Type B pancreatic cell (in vitro differentiated cells): ENCODE measurements at regions not wholly inside any gene's neighbourhood (a gene's known extent, or its start where the extent isn't known, plus 50 kb on each side); places are given as distances from the start of the nearest gene placed in this dataset.

ENCODE experiments used
- DNase-seq: peaks from one replicate; pipeline ENCODE4 v3.0.0; 2021; ENCODE audit warnings: mixed read lengths; ENCODE audit not compliant: unreplicated experiment; ENCODE audit errors: extremely low spot score
- H3K27ac Mint-ChIP-seq: 2 replicates; pipeline ENCODE4 v1.8.0; 2021; ENCODE audit warnings: mild to moderate bottlenecking, mixed read lengths
- H3K27me3 Mint-ChIP-seq: 2 replicates; pipeline ENCODE4 v1.8.0; 2021; ENCODE audit warnings: mixed read lengths
- H3K36me3 Mint-ChIP-seq: 2 replicates; pipeline ENCODE4 v1.8.0; 2021; ENCODE audit warnings: mixed read lengths
- H3K4me1 Mint-ChIP-seq: one replicate; pipeline ENCODE4 v1.8.0; 2021; ENCODE audit warnings: mixed read lengths; ENCODE audit not compliant: unreplicated experiment
- H3K4me3 Mint-ChIP-seq: 2 replicates; pipeline ENCODE4 v1.8.0; 2021; ENCODE audit warnings: mild to moderate bottlenecking, mixed read lengths
- H3K9me3 Mint-ChIP-seq: 2 replicates; pipeline ENCODE4 v1.8.0; 2021; ENCODE audit warnings: mixed read lengths
- TF ChIP-seq, protein P1 (sequence below): fragments of 200-600 bp; sonication (generic); conservative IDR thresholded peaks from 2 replicates; pipeline ENCODE4 v1.5.0; 2021; ENCODE audit warnings: antibody characterized with exemption, mild to moderate bottlenecking

DNA sequence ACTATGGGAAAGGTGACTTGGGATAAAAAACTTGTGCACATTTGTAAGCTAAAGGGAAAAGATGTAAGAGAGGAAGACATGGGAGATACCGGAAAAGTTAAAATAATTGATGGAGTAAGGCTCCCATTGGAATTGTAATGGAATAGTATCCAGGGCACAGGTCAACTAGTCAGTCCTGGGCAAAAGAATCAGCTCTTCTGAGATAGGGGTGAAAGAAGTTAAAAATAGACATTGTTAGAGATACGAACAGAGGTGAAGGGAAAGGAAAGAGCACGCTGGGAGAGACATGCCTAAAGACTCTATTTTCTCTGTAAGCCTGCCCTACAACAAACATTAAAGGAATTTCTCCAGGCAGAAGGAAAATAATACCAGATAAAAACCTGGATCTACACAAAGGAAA lies 101.6 kb downstream of the SLC41A2 start:
- DNase-seq = no peak
- no peaks in the 10 kb centered on the region for H3K36me3 Mint-ChIP-seq
- no peaks in the 10 kb centered on the region for H3K9me3 Mint-ChIP-seq
- H3K4me1 Mint-ChIP-seq = no peaks in the 10 kb centered on the region
- no peaks in the 10 kb centered on the region for H3K27me3 Mint-ChIP-seq
- no peak overlapping the region for H3K4me3 Mint-ChIP-seq
- TF ChIP-seq, protein P1, sequence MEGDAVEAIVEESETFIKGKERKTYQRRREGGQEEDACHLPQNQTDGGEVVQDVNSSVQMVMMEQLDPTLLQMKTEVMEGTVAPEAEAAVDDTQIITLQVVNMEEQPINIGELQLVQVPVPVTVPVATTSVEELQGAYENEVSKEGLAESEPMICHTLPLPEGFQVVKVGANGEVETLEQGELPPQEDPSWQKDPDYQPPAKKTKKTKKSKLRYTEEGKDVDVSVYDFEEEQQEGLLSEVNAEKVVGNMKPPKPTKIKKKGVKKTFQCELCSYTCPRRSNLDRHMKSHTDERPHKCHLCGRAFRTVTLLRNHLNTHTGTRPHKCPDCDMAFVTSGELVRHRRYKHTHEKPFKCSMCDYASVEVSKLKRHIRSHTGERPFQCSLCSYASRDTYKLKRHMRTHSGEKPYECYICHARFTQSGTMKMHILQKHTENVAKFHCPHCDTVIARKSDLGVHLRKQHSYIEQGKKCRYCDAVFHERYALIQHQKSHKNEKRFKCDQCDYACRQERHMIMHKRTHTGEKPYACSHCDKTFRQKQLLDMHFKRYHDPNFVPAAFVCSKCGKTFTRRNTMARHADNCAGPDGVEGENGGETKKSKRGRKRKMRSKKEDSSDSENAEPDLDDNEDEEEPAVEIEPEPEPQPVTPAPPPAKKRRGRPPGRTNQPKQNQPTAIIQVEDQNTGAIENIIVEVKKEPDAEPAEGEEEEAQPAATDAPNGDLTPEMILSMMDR = no peak
- H3K27ac Mint-ChIP-seq = no peak overlapping the region

DNA sequence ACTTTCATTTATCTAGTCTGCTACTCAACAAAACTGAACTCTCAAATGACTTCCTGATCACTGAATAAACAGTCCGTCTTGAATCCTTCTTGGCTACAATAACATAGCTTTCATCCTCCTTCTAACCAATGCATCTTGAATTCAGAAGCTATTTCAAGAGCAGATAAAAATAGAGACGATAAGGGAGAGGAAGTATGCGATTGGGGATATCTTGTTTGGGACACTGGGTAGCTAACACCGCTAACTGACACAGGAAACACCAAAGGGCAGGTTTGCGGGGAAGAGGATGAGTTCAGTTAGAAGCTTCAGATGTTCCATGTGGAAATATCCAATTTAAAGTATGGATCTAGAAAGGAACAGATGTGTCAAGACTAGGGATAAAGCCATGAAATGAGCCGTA lies 102.5 kb downstream of the SLC41A2 start:
- DNase-seq = no peak
- H3K4me3 Mint-ChIP-seq = no peak overlapping the region
- H3K27me3 Mint-ChIP-seq = no peaks in the 10 kb centered on the region
- H3K36me3 Mint-ChIP-seq = no peaks in the 10 kb centered on the region
- H3K27ac Mint-ChIP-seq = no peak overlapping the region
- H3K4me1 Mint-ChIP-seq = no peaks in the 10 kb centered on the region
- H3K9me3 Mint-ChIP-seq = no peaks in the 10 kb centered on the region
- TF ChIP-seq, protein P1 = no peak

DNA sequence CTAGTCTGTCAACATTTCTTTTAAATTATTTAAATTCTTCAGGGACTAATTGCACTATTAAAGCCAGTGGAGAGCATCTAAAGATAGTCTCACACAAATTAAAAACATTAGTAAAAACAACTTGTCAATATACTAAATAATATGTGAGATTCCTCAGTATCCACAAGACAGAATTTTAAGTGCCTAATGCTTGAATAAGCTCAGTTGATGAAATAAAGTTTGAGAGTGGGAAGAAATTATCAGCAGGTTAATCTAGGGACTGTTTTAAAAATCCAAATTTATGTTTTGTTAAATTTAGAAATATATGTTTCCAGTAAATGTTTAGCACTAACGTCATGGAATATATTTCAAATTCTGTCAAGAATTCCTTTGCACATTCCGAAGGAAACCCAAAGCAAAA lies 105.2 kb downstream of the SLC41A2 start:
- Mint-ChIP-seq H3K4me1 (no peaks in the 10 kb centered on the region), H3K27me3 (no peaks in the 10 kb centered on the region), H3K9me3 (no peaks in the 10 kb centered on the region), H3K4me3 (no peak overlapping the region), H3K36me3 (no peaks in the 10 kb centered on the region), H3K27ac (no peak overlapping the region)
- DNase-seq = no peak
- TF ChIP-seq, protein P1 = no peak

DNA sequence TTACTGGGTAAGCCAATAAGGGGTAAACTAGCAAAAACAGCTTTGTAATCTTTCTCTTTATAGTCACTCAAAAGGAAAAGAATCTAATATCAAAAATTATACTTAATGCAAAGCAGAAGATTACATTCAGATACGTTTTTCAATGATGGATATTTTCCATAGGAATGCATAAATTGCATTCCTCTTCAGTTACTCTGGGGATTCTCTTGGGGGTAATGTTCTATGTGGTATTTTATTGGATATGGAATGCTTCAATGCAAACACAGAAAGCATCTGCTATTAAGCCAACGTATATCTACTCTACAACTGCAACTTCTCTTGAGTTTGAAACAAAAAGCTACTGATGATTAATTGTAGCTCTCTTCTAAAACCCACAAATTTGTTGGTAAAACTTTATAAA lies 106.0 kb downstream of the SLC41A2 start:
- DNase-seq = no peak
- H3K4me1 Mint-ChIP-seq = no peaks in the 10 kb centered on the region
- TF ChIP-seq, protein P1 = no peak
- no peaks in the 10 kb centered on the region for H3K36me3 Mint-ChIP-seq
- H3K4me3 Mint-ChIP-seq = no peak overlapping the region
- H3K27ac Mint-ChIP-seq = no peak overlapping the region
- H3K9me3 Mint-ChIP-seq = no peaks in the 10 kb centered on the region
- H3K27me3 Mint-ChIP-seq = no peaks in the 10 kb centered on the region

DNA sequence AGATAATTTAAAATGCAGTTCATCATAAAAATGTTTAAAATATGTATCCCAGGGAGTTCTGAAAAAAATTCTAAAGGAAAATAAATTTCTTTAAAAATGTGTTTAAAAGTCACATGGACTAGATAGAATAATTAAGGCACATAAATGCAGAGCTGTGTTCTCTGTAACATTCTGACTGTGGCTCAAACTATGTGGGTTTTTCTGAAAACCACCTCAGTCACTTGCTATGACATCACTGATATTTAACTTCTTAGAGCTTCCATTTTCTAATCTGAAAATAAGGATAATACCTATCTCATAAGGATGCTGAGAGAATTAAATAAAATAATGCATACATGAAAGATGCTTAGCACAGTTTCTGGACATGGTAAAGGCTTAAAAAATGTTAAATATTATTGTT lies 107.3 kb downstream of the SLC41A2 start:
- Mint-ChIP-seq H3K9me3 (no peaks in the 10 kb centered on the region), H3K4me1 (no peaks in the 10 kb centered on the region), H3K27ac (no peak overlapping the region), H3K27me3 (no peaks in the 10 kb centered on the region), H3K4me3 (no peak overlapping the region), H3K36me3 (no peaks in the 10 kb centered on the region)
- TF ChIP-seq, protein P1 = no peak
- no peak for DNase-seq

DNA sequence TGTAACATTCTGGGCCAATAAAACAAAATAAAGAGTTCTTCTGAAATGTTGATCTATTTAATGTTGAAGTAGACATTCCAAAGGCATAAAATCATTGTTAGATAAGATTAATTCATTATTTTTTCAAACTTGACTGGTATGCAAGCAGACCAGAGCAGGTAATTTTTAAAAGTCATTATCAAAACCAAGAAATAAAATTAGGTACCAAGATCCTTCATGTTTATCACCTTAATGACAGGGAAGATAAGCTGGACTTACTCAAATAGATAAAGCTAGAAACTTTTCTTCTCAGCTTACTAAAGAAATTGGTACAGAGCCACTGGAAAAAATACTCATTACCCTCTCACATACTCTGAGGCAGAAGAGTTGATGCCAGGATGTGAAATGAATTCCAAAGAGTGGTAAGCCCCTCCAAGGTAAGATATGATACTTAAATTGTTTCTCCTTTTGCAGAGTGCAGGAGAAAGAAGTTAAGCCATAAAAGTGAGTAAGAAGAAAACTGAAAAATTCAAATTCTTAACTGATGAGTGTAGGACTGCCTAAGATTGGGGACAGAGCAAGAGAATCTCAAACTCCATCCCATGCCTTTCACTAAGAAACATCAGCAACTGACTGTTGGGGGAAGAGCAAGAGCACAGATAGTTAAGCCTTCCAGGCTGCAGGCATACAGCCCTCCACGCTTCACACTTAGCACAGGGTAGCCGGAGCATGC lies 111.9 kb downstream of the SLC41A2 start:
- no peaks in the 10 kb centered on the region for H3K27me3 Mint-ChIP-seq
- H3K4me1 Mint-ChIP-seq = no peaks in the 10 kb centered on the region
- no peak overlapping the region for H3K27ac Mint-ChIP-seq
- TF ChIP-seq, protein P1 = no peak
- no peaks in the 10 kb centered on the region for H3K9me3 Mint-ChIP-seq
- no peak overlapping the region for H3K4me3 Mint-ChIP-seq
- no peaks in the 10 kb centered on the region for H3K36me3 Mint-ChIP-seq
- DNase-seq = no peak
